GM21526 (cell line): ENCODE measurements at regions not wholly inside any gene's neighbourhood (a gene's known extent, or its start where the extent isn't known, plus 50 kb on each side); places are given as distances from the start of the nearest gene placed in this dataset.

Experiments
- ATAC-seq: cut with Tn5 transposase; IDR thresholded peaks from one replicate; pipeline ENCODE4 v1.9.1; 2021; ENCODE audit warnings: moderate library complexity; ENCODE audit not compliant: unreplicated experiment, low FRiP score

- no peak for ATAC-seq
These were observed 95.8 kb upstream of the UST start for GRCh38 chr6:148650941-148651505.

- no peak for ATAC-seq
These were observed 94.6 kb upstream of the UST start for GRCh38 chr6:148652205-148652604.

GRCh38 chr6:148653138-148653776 lies 93.6 kb upstream of the UST start:
- ATAC-seq = no peak

- ATAC-seq = no peak
These were observed 89.8 kb upstream of the UST start for GRCh38 chr6:148657048-148657447.

- no peak for ATAC-seq
These were observed 88.0 kb upstream of the UST start for GRCh38 chr6:148658681-148659430.

GRCh38 chr6:148667395-148667794 lies 79.4 kb upstream of the UST start:
- ATAC-seq = no peak

- ATAC-seq = no peak
These were observed 75.7 kb upstream of the UST start for GRCh38 chr6:148671085-148671484.

GRCh38 chr6:148671952-148672351 lies 74.9 kb upstream of the UST start:
- no peak for ATAC-seq

GRCh38 chr6:148674306-148674705 lies 72.5 kb upstream of the UST start:
- ATAC-seq = no peak

- ATAC-seq = peak; percentile 87
These were observed 69.0 kb upstream of the UST start for GRCh38 chr6:148677594-148678476.

- ATAC-seq = no peak
These were observed 68.1 kb upstream of the UST start for GRCh38 chr6:148678682-148679081.

GRCh38 chr6:148681666-148682065 lies 65.2 kb upstream of the UST start:
- no peak for ATAC-seq

GRCh38 chr6:148682252-148682651 lies 64.6 kb upstream of the UST start:
- ATAC-seq = no peak

- no peak for ATAC-seq
These were observed 63.8 kb upstream of the UST start for GRCh38 chr6:148682990-148683389.

GRCh38 chr6:148689168-148689567 lies 57.7 kb upstream of the UST start:
- no peak for ATAC-seq

GRCh38 chr6:148693882-148694484 lies 52.8 kb upstream of the UST start:
- peak; percentile 79 for ATAC-seq
